ENCODE measurements at regions not wholly inside any gene's neighbourhood (a gene's known extent, or its start where the extent isn't known, plus 50 kb on each side); places are given as distances from the start of the nearest gene placed in this dataset.

- TF ChIP-seq EP300 (IDR thresholded peaks at IDR 0.05; ENCODE audit: borderline replicate concordance in 1 of 2, low read depth in 2 of 2, low read length in 2 of 2) (no peak), EGR1 (IDR thresholded peaks at IDR 0.05; ENCODE audit: borderline replicate concordance, low read depth, low read length) (no peak), RNF2 (IDR thresholded peaks at IDR 0.05; ENCODE audit: borderline replicate concordance, low read depth, low read length, missing control alignments, poor library complexity, severe bottlenecking) (no peak), PHF8 (conservative IDR thresholded peaks at IDR 0.05; ENCODE audit: low read depth, low read length) (no peak)
Measured at GRCh38 chr2:175445281-175445680, 263.8 kb upstream of the ATP5MC3 start (continued).

Data from H1 (cell line).